Osteocyte (in vitro differentiated cells): ENCODE measurements at regions not wholly inside any gene's neighbourhood (a gene's known extent, or its start where the extent isn't known, plus 50 kb on each side); places are given as distances from the start of the nearest gene placed in this dataset.
"Not testable (repeated sequence)": the region's sequence is repeated elsewhere in the genome, so short reads cannot be mapped to it uniquely, and the experiment has no call there.

Experiments
- DNase-seq: peaks from one replicate; pipeline ENCODE4 v3.0.0; 2021; ENCODE audit warnings: mixed read lengths; ENCODE audit not compliant: unreplicated experiment; ENCODE audit errors: extremely low spot score
- H3K27ac Mint-ChIP-seq: one replicate; pipeline ENCODE4 v1.8.0; 2021; ENCODE audit warnings: mild to moderate bottlenecking, mixed read lengths; ENCODE audit not compliant: unreplicated experiment
- H3K27me3 Mint-ChIP-seq: one replicate; pipeline ENCODE4 v1.8.0; 2021; ENCODE audit warnings: mixed read lengths; ENCODE audit not compliant: unreplicated experiment
- H3K36me3 Mint-ChIP-seq: one replicate; pipeline ENCODE4 v1.8.0; 2021; ENCODE audit warnings: mixed read lengths; ENCODE audit not compliant: unreplicated experiment
- H3K4me1 Mint-ChIP-seq: one replicate; pipeline ENCODE4 v1.8.0; 2021; ENCODE audit warnings: mixed read lengths; ENCODE audit not compliant: unreplicated experiment
- H3K4me3 Mint-ChIP-seq: one replicate; pipeline ENCODE4 v1.8.0; 2021; ENCODE audit warnings: mild to moderate bottlenecking, moderate library complexity, mixed read lengths; ENCODE audit not compliant: unreplicated experiment
- H3K9me3 Mint-ChIP-seq: one replicate; pipeline ENCODE4 v1.8.0; 2021; ENCODE audit warnings: mixed read lengths; ENCODE audit not compliant: unreplicated experiment
- TF ChIP-seq, protein P1 (sequence below): fragments of 200-600 bp; sonication (generic); IDR thresholded peaks from 2 replicates; pipeline ENCODE4 v1.5.0; 2021; ENCODE audit warnings: antibody characterized with exemption, mild to moderate bottlenecking, moderate library complexity

DNA sequence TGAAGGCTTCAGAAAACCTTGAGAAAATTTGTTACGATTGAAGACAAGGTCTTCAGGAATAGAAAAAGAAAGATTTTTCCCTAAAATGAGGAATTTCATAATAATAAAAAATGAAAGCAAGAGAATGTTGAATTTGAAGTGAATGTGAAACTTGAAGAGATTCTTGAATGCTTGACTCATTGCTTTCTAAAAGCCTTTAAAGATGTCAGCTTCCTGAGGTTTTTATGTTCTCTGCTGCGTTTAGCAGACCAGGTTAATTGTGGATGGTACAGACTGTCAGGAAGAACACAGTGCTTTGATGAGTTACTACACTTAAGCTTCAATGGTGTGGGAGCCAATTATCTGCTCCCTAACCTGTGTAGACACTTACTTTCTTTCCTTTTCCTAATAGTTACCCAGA, 96.3 kb upstream of the FNDC3A start:
- H3K4me1 Mint-ChIP-seq, result peaks cover 9% of the 10 kb centered on the region
- peaks cover 24% of the 10 kb centered on the region for H3K27me3 Mint-ChIP-seq
- DNase-seq, result no peak
- H3K9me3 Mint-ChIP-seq, result no peaks in the 10 kb centered on the region
- H3K4me3 Mint-ChIP-seq, result no peak overlapping the region
- H3K27ac Mint-ChIP-seq, result no peak overlapping the region
- TF ChIP-seq, protein P1, sequence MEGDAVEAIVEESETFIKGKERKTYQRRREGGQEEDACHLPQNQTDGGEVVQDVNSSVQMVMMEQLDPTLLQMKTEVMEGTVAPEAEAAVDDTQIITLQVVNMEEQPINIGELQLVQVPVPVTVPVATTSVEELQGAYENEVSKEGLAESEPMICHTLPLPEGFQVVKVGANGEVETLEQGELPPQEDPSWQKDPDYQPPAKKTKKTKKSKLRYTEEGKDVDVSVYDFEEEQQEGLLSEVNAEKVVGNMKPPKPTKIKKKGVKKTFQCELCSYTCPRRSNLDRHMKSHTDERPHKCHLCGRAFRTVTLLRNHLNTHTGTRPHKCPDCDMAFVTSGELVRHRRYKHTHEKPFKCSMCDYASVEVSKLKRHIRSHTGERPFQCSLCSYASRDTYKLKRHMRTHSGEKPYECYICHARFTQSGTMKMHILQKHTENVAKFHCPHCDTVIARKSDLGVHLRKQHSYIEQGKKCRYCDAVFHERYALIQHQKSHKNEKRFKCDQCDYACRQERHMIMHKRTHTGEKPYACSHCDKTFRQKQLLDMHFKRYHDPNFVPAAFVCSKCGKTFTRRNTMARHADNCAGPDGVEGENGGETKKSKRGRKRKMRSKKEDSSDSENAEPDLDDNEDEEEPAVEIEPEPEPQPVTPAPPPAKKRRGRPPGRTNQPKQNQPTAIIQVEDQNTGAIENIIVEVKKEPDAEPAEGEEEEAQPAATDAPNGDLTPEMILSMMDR, result no peak
- H3K36me3 Mint-ChIP-seq, result no peaks in the 10 kb centered on the region

DNA sequence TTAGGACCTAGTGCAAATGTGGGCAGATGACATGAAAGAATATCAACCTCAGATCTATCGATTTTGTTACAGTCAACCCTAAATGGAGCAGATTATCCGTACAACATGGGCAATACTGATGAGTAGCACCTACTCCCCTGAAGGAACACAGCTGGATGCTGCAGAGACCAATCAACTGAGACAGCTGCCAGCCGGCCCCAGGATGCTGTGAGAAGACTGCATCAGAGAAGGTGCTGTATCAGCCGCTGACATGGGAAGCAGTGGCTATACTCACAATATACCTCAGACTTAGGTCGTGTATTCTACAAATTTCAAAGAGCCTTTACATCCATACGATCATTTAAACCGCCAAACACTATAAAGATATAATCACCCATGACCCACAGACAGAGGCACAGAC, 95.9 kb upstream of the FNDC3A start:
- DNase-seq, result no peak
- Mint-ChIP-seq H3K27me3 (peaks cover 21% of the 10 kb centered on the region), H3K4me3 (no peak overlapping the region), H3K4me1 (peaks cover 11% of the 10 kb centered on the region), H3K9me3 (no peaks in the 10 kb centered on the region), H3K36me3 (no peaks in the 10 kb centered on the region), H3K27ac (no peak overlapping the region)
- TF ChIP-seq, protein P1, result no peak

DNA sequence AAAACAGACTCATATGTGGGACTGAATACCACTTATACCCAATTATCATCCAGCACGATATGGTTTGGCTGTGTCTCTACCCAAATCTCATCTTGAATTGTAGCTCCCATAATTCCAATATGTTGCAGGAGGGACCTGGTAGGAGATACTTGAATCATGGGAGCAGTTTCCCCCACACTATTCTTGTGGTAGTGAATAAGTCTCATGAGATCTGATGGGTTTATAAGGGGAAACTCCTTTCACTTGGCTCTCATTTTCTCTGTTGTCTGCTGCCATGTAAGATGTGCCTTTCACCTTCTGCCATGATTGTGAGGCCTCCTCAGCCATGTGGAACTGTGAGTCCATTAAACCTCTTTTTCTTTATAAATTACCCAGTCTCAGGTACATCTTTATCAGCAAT, 91.9 kb upstream of the FNDC3A start:
- H3K27ac Mint-ChIP-seq, DNase-seq, H3K9me3 Mint-ChIP-seq, H3K36me3 Mint-ChIP-seq, H3K27me3 Mint-ChIP-seq, H3K4me3 Mint-ChIP-seq: not testable (repeated sequence)
- peaks cover 11% of the 10 kb centered on the region for H3K4me1 Mint-ChIP-seq

DNA sequence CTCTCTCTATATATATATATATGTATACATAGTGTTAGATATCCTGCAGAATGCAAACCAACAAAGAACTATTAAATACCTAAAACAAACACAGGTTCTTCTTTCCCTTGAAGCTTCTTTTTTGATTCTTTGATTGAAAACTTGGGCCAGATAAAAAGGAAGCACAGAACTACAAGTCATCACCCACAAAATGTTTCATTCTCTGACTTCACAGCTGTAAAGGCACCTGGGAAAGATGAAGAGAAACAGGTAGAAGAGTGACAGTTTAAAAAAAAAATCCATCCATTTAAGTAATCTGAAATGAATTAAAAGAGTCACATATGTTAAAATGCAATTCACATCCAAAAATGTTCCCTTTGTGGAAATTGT, 90.7 kb upstream of the FNDC3A start:
- peaks cover 4% of the 10 kb centered on the region for H3K27me3 Mint-ChIP-seq
- H3K4me1 Mint-ChIP-seq, result peaks cover 7% of the 10 kb centered on the region
- H3K27ac Mint-ChIP-seq, result no peak overlapping the region
- no peaks in the 10 kb centered on the region for H3K36me3 Mint-ChIP-seq
- no peaks in the 10 kb centered on the region for H3K9me3 Mint-ChIP-seq
- H3K4me3 Mint-ChIP-seq, result no peak overlapping the region
- DNase-seq, result no peak
- TF ChIP-seq, protein P1, result no peak

DNA sequence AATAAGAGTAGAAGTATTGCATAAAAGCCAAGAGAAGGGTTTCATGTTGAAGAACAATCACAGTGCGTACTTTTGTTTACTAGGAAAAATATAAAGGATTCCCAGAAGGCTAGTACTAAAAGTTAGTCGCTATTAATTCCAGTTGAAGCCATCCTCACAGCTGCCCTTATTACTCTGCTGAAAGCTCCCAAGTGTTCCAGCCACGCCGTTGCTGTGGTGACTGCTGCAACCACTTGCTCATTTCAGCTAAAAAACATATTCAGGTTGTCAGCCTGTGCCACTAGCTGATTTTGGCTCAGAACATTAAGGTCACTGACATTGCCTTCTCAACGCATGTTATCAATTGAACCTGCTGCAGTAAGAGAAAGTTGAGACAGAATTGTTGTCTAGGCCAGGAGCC, 87.1 kb upstream of the FNDC3A start:
- H3K4me3 Mint-ChIP-seq, result no peak overlapping the region
- no peaks in the 10 kb centered on the region for H3K27me3 Mint-ChIP-seq
- TF ChIP-seq, protein P1, result no peak
- no peak overlapping the region for H3K27ac Mint-ChIP-seq
- no peaks in the 10 kb centered on the region for H3K36me3 Mint-ChIP-seq
- peaks cover 24% of the 10 kb centered on the region for H3K4me1 Mint-ChIP-seq
- DNase-seq, result no peak
- no peaks in the 10 kb centered on the region for H3K9me3 Mint-ChIP-seq

DNA sequence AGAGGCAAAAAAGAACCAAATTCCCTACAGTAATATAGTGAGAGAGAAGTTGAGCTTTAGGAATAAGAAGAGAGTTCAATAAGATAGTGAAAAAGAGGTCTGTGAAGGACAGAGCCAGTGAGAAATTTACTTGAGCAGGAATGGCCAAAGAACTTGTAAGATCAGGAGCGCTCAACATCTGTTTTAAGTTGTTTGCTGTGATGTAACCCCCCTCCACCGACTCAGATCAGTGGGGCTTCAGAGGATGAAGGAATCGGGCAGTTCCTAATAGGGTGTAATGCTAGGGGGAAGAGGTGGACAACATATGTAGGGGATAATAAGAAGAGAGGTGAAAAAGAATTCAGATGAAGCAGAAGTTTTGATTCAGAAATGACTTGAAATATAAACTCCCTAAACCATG, 85.3 kb upstream of the FNDC3A start:
- H3K9me3 Mint-ChIP-seq, result peaks cover 2% of the 10 kb centered on the region
- H3K36me3 Mint-ChIP-seq, result no peaks in the 10 kb centered on the region
- H3K4me1 Mint-ChIP-seq, result peaks cover 17% of the 10 kb centered on the region
- DNase-seq, result no peak
- H3K27me3 Mint-ChIP-seq, result no peaks in the 10 kb centered on the region
- no peak overlapping the region for H3K27ac Mint-ChIP-seq
- TF ChIP-seq, protein P1, result no peak
- no peak overlapping the region for H3K4me3 Mint-ChIP-seq
